Brain pericyte (primary cell): ENCODE measurements at regions not wholly inside any gene's neighbourhood (a gene's known extent, or its start where the extent isn't known, plus 50 kb on each side); places are given as distances from the start of the nearest gene placed in this dataset.
"Not testable (repeated sequence)": the region's sequence is repeated elsewhere in the genome, so short reads cannot be mapped to it uniquely, and the experiment has no call there.

Experiments used
- DNase-seq: peaks from one replicate; pipeline ENCODE4 v3.0.0-alpha.2; 2012; ENCODE audit warnings: low read depth, low spot score

DNA sequence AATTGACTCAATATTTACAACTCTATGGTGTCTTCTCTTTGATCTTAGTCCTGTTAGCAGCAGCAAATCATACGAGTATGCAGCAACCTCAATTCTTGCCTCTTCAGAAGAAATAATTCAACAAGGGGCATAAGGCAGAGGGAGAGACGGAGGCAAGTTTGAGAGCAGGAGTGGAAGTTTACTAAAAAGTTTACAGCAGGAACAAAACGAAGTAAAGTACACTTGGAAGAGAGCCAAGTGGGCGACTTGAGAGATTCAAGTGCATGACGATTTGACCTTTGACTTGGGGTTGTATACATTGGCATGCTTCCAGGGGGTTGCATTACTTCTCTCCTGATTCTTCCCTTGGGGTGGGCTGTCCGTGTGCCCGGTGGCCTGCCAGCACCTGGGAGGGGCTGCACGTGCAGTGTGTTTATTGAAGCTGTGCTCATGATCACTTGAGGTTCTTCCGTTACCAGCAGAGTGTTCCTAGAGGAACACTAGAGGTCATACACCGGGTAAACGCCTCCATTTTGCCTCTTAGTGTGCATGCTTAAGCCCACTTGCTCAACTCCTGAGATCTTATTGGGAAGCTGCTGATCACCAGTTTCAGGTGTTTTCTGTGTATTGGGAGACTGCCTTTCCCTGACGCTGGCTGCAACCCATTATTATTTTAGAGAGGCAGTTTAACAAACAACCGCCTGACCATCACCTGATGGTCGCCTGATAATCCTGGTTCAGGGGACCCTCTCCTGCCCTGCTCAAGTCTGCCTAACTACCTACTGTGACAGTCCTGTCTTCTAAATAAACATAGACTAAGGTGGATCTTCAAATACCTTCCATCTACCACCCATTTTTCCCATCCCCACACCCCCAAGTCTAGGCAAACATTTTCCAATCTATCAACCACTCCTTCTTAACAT lies 172.4 kb upstream of the MYLIP start:
- DNase-seq = peak; percentile 68

DNA sequence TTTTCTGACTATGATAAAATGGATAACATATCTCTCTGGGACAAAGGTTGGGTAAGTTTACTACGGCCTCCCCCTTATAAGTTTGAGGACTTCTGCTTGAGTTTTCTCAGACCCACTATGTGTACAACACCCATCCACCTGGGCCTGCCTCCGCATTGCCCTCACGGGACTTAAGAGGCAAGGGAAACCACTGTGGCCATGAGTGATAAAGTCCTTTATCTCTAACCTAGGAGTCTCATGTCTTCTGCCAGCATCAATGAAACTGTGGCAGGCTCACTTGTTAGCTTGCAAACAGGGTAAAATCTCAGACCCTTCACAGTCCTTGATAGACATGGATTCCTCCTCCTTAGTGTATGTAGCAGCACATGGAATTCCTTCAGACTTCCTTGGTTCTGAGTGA lies 173.4 kb upstream of the MYLIP start:
- no peak for DNase-seq

DNA sequence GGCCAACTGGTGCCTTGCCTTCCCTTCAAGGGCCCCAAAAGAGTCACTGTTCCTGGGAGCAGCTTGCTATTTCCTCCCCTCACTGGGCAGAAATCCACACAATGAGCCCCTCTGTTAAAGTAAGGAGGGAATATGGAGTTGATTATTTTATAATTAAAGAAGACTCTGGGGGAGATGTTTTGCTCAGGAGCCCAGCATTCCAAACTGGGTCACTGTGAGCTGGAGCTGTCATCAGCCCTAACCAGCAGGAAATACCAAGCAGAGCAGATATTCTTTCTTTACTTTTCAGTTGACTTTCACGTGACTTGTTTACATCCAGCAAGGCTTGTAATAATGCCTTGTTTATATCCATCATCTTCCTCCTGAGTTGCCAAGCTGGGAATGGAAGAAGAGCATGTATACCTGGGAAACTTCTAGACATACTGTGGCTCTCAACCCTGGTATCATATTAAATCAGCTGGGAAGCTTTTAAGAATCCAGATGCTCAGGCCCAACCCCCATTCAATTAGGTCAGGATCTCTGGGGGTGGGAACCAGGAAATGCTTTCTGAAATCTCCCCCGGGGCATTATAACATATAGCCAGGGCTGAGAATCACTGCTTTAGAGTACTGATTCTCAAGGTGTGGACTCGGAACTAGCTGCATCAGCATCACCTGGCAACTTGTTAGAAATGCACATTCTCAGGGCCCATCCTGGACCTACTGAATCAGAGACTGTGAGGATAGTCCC lies 175.6 kb upstream of the MYLIP start:
- DNase-seq = no peak

DNA sequence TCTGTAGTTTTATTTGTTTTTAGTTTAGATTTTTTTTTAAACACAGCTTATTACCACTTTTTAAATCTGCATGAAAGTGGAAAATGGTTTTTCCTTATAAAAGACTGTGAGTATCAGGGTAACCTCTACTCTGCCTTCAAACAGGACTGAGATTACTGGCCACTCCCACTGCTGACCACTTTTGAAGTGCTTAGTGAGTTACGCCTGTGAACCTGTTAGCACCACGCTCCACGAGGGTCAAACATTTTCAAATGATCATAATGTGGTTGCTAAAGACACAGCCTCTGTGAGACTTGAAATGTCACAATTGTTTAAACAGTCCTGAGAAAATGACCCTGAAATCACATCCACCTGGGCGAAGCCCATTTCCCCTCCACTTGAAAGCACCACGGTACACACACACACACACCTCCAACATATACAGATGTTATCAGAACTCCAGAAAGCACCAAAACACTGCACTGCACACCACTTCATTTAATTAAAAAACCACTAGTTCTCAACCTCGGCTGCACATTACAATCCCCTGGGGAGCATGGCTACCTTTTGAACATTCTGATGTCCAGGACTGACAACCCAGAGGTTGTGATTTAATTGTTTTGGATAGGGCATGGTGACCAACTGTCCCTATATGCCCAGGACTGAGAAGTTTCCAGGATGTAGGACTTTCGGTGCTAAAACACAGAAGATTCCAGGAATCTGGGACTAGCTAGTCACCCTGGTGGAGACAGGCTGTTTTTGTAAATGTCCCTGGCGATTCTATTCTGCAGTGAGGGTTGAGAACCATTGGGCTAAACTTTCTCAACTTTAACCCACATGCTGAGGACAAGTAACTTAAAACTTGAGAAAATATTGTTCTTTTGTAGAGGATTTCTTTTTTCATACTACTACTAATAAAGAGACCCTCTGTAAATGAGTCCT lies 176.4 kb upstream of the MYLIP start:
- no peak for DNase-seq

DNA sequence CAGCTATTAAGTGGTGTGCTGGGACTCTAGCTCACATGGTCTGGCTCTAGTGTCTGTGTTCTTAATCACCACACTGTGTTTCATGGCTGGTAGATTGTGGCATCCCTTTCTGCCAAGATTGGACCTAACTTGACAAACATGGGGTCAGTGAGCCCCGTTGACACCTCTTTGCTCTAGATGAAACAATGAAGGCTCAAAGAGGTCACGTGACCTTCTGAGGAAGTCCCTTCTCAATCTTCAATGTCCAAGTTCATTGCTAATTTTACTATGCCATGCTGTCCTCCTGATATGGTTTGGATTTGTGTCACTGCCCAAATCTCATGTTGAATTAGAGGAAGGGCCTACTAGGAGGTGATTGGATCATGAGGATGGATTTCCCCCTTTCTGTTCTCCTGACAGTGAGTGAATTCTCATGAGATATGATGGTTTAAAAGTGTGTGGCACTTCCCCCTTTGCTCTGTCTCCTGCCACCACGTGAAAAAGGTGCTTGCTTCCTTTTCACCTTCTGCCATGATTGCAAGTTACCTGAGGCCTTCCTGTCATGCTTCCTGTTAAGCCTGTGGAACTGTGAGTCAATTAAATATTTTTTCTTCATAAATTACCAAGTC lies 177.8 kb upstream of the MYLIP start:
- no peak for DNase-seq

GRCh38 chr6:15949982-15950381 lies 178.9 kb upstream of the MYLIP start:
- DNase-seq = no peak

DNA sequence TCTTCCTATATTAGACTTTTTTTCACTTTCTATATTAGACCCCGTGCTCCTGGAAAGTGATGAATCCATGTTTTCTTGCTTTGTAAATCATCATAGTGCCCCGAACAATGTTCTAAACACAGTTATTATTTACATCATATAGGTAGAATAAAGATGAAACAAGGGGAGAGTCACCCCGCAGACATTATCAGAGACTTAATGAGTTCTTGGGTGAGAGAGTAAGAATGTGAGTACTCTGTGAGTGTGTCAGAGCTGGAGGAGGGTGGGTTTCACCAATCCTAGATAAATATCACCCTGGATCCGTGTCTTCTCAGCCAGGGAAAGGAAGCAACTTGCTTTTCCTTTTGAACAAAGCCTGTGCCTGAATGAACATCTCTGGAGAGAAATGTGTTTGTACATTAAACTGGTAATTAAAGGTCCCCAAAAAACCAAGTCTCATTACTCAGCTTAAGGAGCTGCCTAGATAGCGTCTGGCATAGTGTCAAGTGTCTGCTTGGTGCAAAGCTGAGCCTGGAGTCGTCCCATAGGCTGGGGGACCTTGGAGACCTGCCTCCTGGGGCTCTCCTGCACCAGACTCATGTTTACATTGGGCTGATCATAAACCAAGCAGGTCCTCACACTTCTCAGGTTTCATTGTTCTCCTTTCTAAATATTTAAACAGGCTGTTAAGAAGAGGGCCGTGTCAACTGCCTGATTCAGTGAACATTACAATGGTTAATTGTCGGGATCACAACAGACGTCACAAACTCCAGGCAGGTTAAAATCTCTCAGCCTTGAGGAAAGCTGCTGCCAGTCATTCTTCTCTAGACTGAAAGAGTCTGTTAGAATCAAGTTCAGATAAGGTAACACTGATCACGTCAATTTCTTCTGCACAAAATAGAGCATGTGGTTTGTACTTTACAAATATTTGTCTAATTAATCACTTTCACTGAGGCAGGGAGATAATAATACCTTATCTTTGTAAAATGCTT lies 179.7 kb upstream of the MYLIP start:
- no peak for DNase-seq

GRCh38 chr6:15947923-15948322 lies 181.0 kb upstream of the MYLIP start:
- DNase-seq = no peak

DNA sequence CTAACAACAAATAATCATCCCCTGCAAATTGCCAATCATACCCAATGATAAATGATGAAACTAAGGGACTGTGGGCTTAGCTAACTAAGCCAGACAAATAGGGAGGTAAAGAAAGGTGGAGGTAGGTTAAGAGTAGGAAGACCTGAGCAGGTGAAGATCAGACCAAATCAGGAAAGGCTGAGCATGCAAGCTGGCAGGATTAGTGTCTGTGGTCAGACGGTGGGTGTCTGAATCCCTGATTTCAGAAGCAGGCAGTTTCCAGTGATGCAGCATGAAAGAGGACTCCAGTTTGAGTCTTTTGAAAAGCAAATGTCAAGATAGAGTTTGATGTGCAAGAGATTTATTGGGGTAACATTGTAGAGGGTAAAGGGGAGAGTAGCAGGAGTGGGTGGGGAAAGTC lies 181.4 kb upstream of the MYLIP start:
- no peak for DNase-seq

- DNase-seq = no peak
These were observed 182.0 kb upstream of the MYLIP start for GRCh38 chr6:15946701-15947385.

DNA sequence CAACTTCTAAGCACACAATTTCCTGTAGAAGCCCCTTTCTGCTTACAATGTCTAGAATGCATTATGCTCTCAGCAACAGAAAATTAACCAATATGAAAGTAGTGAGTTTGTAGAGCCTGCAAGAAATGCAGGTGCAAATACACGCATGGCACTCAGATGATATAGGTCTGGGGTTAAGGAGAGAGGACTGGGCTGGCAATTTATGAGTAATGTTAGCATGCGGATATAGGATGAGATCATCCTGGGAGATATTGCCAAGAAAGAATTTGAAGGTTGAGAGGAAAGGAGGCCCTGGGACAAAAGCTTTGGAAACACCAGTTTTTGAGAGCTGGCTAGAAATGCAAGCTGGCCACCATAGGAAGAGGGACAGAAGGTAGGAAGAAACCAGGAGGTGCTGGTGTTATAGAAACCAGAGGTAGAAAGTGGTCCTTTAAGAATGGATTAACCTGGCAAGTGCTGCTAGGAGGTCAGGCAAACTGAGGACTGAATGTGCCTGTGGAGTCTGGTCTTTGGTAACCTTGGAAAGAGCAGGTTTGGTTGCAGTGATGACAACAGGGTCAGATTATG lies 183.2 kb upstream of the MYLIP start:
- DNase-seq = no peak

DNA sequence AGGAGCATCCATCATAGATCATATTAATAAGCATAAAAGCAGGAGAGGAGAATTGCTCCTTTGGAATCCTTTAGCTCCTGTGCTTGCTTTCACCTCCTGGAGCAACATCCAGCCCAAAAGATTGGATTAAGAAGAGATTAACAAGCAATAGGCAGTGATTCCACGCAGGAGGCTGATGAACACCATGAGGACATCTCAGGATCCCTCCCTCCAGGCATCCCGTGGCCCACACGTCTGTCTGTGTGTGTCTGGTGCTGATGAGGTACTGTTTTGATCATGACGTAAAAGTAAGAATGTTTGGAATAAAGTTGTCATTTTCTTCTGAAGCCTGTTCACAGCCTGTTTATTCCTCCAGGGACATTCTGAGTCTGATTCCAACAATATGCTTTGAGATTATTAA lies 185.5 kb upstream of the MYLIP start:
- DNase-seq = no peak

GRCh38 chr6:15941168-15941567 lies 187.7 kb upstream of the MYLIP start:
- DNase-seq = no peak

DNA sequence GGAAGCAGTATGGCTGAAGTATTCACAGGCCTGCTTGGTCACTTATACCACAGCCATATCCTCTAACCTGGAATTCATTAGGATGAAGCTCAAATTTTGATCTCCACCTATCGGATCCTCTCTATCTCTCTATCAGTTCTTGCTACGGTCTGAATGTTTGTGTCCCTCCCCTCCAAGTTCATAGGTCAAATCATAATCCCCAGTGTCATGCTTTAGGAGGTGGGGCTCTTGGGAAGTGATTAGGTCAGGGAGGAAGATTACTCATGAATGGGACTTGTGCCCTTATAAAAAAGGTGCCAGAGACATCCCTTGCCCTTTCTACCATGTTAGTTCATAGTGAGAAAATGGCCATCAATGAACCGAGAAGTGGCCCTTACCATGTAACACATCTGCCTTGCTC lies 190.8 kb upstream of the MYLIP start:
- DNase-seq = no peak

DNA sequence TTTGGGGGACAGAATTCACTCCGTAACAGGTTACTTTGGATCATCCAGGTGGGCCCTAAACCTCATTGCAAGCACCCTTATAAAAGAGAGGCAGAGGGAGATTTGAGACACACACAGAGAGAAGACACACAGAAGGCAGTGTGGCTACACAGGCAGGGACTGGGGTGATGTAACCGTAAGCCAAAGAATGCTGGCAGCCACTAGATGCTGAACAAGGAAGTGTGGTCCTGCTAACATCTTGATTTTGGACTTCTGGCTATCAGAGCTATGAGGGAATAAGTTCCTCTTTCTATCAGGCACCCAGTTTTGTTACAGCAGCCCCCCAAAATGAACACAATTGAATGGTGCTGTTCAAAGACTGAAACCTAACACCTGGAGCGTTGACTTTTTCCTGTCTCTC lies 191.3 kb upstream of the MYLIP start:
- no peak for DNase-seq

DNA sequence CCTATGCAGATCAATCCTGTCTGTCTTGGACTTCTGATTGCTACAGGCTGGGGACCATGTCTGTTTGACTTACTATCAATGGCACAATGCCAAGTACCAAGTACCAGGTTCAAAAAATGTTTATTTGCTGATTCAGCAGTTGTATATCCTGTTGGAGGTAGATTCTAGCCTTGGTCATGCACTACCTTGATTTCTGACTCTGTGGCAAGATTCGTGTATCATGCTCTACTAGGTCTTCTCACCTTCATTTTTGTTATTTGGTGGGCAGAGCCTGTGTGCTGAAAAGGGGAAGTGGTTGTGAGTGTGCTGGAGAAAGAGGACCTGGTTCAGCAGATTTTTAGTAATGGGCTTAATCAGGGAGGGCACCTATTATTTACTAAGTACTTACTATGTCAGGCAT lies 192.4 kb upstream of the MYLIP start:
- DNase-seq = no peak

- no peak for DNase-seq
These were observed 193.2 kb upstream of the MYLIP start for GRCh38 chr6:15935661-15936060.

- DNase-seq = not testable (repeated sequence)
These were observed 197.2 kb upstream of the MYLIP start for GRCh38 chr6:15931697-15932096.

DNA sequence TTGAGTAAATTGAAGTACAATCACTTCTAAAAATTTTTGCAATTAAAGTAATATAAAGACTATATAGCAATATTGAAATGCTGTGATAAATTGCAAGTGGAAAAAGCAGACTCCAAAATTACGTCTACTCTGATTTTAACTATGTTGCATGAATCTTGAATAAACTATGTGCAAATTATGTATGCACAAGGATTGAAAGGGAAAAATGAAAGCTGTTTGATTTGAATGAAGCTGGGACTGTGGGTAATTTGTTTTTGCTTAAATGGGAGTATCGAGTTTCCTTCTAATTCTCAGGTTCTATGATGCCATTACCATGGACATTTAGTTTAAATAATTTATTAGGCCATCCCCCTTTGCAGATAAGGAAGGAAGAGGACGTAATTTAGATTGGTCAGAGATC lies 198.7 kb upstream of the MYLIP start:
- no peak for DNase-seq
